Left renal cortex interstitium (tissue), 4 donors: ENCODE measurements at regions not wholly inside any gene's neighbourhood (a gene's known extent, or its start where the extent isn't known, plus 50 kb on each side); places are given as distances from the start of the nearest gene placed in this dataset.

Source experiments
- DNase-seq, 4 donors: peaks; one replicate each; pipeline ENCODE4 v3.0.0-alpha.2; 2013; ENCODE audit warnings: low read depth in 4 of 4, low spot score in 2 of 4, missing footprints in 1 of 4

- no peak for DNase-seq
These were observed 166.1 kb upstream of the NUDT6 start for GRCh38 chr4:123088501-123088900.

GRCh38 chr4:123090886-123091285, 168.5 kb upstream of the NUDT6 start:
- DNase-seq = no peak

GRCh38 chr4:123092586-123092985, 170.2 kb upstream of the NUDT6 start:
- no peak for DNase-seq

GRCh38 chr4:123093236-123093635, 170.8 kb upstream of the NUDT6 start:
- DNase-seq = no peak

- no peak for DNase-seq
These were observed 173.6 kb upstream of the NUDT6 start for GRCh38 chr4:123096038-123096437.

GRCh38 chr4:123102897-123103471, 180.6 kb upstream of the NUDT6 start:
- no peak for DNase-seq

- DNase-seq = no peak
These were observed 182.1 kb upstream of the NUDT6 start for GRCh38 chr4:123104310-123105025.

GRCh38 chr4:123105026-123105420, 182.6 kb upstream of the NUDT6 start:
- no peak for DNase-seq

- DNase-seq = no peak
These were observed 184.3 kb upstream of the NUDT6 start for GRCh38 chr4:123106747-123107146.

GRCh38 chr4:123107444-123108252, 185.3 kb upstream of the NUDT6 start:
- no peak for DNase-seq

GRCh38 chr4:123109139-123109538, 186.7 kb upstream of the NUDT6 start:
- DNase-seq = no peak

- DNase-seq = no peak
These were observed 187.8 kb upstream of the NUDT6 start for GRCh38 chr4:123110147-123110546.

- no peak for DNase-seq
These were observed 188.3 kb upstream of the NUDT6 start for GRCh38 chr4:123110685-123111084.

- no peak for DNase-seq
These were observed 190.8 kb upstream of the NUDT6 start for GRCh38 chr4:123113155-123113554.

- DNase-seq = no peak
These were observed 191.9 kb upstream of the NUDT6 start for GRCh38 chr4:123114084-123114914.

- no peak for DNase-seq
These were observed 192.7 kb upstream of the NUDT6 start for GRCh38 chr4:123114915-123115756.

- DNase-seq = no peak
These were observed 194.0 kb upstream of the NUDT6 start for GRCh38 chr4:123116412-123116811.

- no peak for DNase-seq
These were observed 198.1 kb upstream of the NUDT6 start for GRCh38 chr4:123120473-123120872.

- no peak for DNase-seq
These were observed 199.0 kb upstream of the NUDT6 start for GRCh38 chr4:123121241-123121907.
